ENCODE measurements at regions not wholly inside any gene's neighbourhood (a gene's known extent, or its start where the extent isn't known, plus 50 kb on each side); places are given as distances from the start of the nearest gene placed in this dataset.

DNA sequence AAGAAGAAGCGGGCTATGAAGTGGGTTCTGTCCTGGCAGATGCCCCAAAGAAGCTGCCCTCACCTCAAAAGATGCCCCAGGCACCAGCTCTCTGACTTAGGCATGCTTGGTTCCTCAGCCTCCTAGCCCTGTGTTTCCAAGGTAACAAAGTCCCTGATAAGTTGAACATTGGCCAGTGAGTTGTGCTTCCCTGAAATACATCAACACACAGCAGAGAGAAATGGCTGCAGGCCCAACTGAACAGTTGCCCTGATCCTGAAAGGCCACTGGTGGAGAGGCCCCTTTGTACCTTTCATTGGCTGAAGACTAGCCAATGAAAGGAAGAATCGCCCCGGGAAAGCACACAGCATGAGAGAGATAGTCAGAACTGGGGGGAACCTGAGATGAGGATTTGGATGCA is 169.9 kb upstream of the CTNNB1 start:
- TF ChIP-seq, protein P1, sequence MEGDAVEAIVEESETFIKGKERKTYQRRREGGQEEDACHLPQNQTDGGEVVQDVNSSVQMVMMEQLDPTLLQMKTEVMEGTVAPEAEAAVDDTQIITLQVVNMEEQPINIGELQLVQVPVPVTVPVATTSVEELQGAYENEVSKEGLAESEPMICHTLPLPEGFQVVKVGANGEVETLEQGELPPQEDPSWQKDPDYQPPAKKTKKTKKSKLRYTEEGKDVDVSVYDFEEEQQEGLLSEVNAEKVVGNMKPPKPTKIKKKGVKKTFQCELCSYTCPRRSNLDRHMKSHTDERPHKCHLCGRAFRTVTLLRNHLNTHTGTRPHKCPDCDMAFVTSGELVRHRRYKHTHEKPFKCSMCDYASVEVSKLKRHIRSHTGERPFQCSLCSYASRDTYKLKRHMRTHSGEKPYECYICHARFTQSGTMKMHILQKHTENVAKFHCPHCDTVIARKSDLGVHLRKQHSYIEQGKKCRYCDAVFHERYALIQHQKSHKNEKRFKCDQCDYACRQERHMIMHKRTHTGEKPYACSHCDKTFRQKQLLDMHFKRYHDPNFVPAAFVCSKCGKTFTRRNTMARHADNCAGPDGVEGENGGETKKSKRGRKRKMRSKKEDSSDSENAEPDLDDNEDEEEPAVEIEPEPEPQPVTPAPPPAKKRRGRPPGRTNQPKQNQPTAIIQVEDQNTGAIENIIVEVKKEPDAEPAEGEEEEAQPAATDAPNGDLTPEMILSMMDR (IDR thresholded peaks at IDR 0.05 in 4 of 5, conservative IDR thresholded peaks at IDR 0.05 in 1 of 5): no peak
- TF ChIP-seq POLR2A (IDR thresholded peaks at IDR 0.05): no peak
